ENCODE measurements at regions not wholly inside any gene's neighbourhood (a gene's known extent, or its start where the extent isn't known, plus 50 kb on each side); places are given as distances from the start of the nearest gene placed in this dataset.

DNA sequence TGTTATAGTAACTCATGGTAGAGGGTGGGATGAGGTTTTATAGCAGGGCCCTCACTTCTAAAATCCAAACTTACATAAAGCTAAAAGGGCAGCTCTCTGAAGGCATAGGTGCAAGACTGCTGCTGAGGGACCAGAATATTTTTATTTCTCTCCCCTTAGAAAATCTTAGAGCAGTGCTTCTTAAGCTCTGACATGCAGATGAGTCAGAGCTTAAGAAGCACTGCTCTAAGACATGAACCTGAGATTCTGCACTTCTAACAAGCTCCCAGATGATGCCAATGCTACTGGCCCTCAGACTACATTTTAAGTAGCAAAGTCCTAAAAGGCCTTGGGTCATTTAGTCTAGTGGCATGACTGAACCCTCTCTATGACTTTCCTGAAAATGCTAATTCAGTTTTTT, 97.6 kb upstream of the SPRY4 start:
- TF ChIP-seq, protein P1, sequence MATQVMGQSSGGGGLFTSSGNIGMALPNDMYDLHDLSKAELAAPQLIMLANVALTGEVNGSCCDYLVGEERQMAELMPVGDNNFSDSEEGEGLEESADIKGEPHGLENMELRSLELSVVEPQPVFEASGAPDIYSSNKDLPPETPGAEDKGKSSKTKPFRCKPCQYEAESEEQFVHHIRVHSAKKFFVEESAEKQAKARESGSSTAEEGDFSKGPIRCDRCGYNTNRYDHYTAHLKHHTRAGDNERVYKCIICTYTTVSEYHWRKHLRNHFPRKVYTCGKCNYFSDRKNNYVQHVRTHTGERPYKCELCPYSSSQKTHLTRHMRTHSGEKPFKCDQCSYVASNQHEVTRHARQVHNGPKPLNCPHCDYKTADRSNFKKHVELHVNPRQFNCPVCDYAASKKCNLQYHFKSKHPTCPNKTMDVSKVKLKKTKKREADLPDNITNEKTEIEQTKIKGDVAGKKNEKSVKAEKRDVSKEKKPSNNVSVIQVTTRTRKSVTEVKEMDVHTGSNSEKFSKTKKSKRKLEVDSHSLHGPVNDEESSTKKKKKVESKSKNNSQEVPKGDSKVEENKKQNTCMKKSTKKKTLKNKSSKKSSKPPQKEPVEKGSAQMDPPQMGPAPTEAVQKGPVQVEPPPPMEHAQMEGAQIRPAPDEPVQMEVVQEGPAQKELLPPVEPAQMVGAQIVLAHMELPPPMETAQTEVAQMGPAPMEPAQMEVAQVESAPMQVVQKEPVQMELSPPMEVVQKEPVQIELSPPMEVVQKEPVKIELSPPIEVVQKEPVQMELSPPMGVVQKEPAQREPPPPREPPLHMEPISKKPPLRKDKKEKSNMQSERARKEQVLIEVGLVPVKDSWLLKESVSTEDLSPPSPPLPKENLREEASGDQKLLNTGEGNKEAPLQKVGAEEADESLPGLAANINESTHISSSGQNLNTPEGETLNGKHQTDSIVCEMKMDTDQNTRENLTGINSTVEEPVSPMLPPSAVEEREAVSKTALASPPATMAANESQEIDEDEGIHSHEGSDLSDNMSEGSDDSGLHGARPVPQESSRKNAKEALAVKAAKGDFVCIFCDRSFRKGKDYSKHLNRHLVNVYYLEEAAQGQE (IDR thresholded peaks at IDR 0.05; ENCODE audit: low read depth): no peak
- TF ChIP-seq, protein P2, sequence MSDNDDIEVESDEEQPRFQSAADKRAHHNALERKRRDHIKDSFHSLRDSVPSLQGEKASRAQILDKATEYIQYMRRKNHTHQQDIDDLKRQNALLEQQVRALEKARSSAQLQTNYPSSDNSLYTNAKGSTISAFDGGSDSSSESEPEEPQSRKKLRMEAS (IDR thresholded peaks at IDR 0.05): no peak
- TF ChIP-seq YY1 (IDR thresholded peaks at IDR 0.05; ENCODE audit: low read depth) (no peak), CEBPB (IDR thresholded peaks at IDR 0.05) (no peak)
